ENCODE measurements at regions not wholly inside any gene's neighbourhood (a gene's known extent, or its start where the extent isn't known, plus 50 kb on each side); places are given as distances from the start of the nearest gene placed in this dataset.

GRCh38 chr4:126396703-126397102 lies 1081.9 kb downstream of the FAT4 start:
- no peak for TF ChIP-seq CTCF (IDR thresholded peaks at IDR 0.05; ENCODE audit: borderline replicate concordance, extremely low read depth, low read length, poor library complexity, severe bottlenecking)
- no peak for TF ChIP-seq EZH2 (IDR thresholded peaks at IDR 0.05; ENCODE audit: borderline replicate concordance, low read depth, low read length, severe bottlenecking)
